ENCODE measurements at regions not wholly inside any gene's neighbourhood (a gene's known extent, or its start where the extent isn't known, plus 50 kb on each side); places are given as distances from the start of the nearest gene placed in this dataset.

DNA sequence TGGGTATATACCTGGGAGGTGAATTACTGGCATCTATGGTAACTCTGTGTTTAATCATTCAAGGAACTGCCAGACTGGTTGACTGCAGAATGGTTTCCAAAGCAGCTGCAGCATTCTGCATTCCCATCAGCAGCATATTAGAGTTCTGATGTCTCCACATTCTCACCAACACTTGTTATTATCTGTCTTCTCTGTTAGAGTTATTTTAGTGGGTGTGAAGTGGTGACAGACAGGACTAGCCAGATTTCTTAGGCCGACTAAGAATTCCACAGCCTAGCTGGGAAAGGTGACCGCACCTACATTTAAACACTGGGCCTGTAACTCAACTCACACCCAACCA lies 110.9 kb downstream of the TMEM170B start:
- ATAC-seq (no peak), DNase-seq (ENCODE audit: low read depth, low spot score) (no peak)
- ChIA-PET POLR2A (no interaction called here), CTCF (no interaction called here)
- H3K9me3 ChIP-seq (ENCODE audit: control insufficient read depth, insufficient read depth, low read depth, low read length) = no peaks in the 10 kb centered on the region
- in situ Hi-C loops (cut with HindIII; ENCODE audit: low pct_unique_long_range_greater_than_20kb, low sequenced_read_pairs) = no loop called here
- BruUV-seq (replicated peaks) = no TSS peak
- no peaks in the 10 kb centered on the region for H3K36me3 ChIP-seq (ENCODE audit: control insufficient read depth, insufficient read depth, low read length)
- intact Hi-C loops (cut with micrococcal nuclease; ENCODE audit: unreplicated experiment) = no loop called here
- TF ChIP-seq TCF7L2 (IDR thresholded peaks at IDR 0.05; ENCODE audit: low read depth, low read length) (no peak), POLR2AphosphoS5 (IDR thresholded peaks at IDR 0.05; ENCODE audit: low read depth, low read length) (no peak), SIN3A (IDR thresholded peaks at IDR 0.05; ENCODE audit: borderline replicate concordance, insufficient read depth, low read depth, low read length) (no peak), REST (IDR thresholded peaks at IDR 0.05; ENCODE audit: insufficient read depth in 1 of 2, low read depth in 2 of 2, low read length in 1 of 2) (no peak), CTCF (IDR thresholded peaks at IDR 0.05) (no peak)
- H3K27ac ChIP-seq (ENCODE audit: low read length) = no peak overlapping the region
- H3K4me1 ChIP-seq (ENCODE audit: control insufficient read depth, insufficient read depth, low read length) = no peaks in the 10 kb centered on the region
- no peak overlapping the region for H3K4me3 ChIP-seq (ENCODE audit: low read depth in 2 of 2, low read length in 2 of 2)
- H3K27me3 ChIP-seq (ENCODE audit: control insufficient read depth, insufficient read depth, low read length) = no peaks in the 10 kb centered on the region

GRCh38 chr6:11648889-11649288 lies 111.3 kb downstream of the TMEM170B start:
- CTCF ChIA-PET = no interaction called here
- POLR2A ChIA-PET = no interaction called here
- no peak for DNase-seq (ENCODE audit: low read depth, low spot score)
- TF ChIP-seq REST (IDR thresholded peaks at IDR 0.05; ENCODE audit: insufficient read depth in 1 of 2, low read depth in 2 of 2, low read length in 1 of 2) (no peak), TCF7L2 (IDR thresholded peaks at IDR 0.05; ENCODE audit: low read depth, low read length) (no peak), POLR2AphosphoS5 (IDR thresholded peaks at IDR 0.05; ENCODE audit: low read depth, low read length) (no peak), CTCF (IDR thresholded peaks at IDR 0.05) (no peak), SIN3A (IDR thresholded peaks at IDR 0.05; ENCODE audit: borderline replicate concordance, insufficient read depth, low read depth, low read length) (no peak)
- no peaks in the 10 kb centered on the region for H3K27me3 ChIP-seq (ENCODE audit: control insufficient read depth, insufficient read depth, low read length)
- intact Hi-C loops (cut with micrococcal nuclease; ENCODE audit: unreplicated experiment) (no loop called here), in situ Hi-C loops (cut with HindIII; ENCODE audit: low pct_unique_long_range_greater_than_20kb, low sequenced_read_pairs) (no loop called here)
- no peak overlapping the region for H3K27ac ChIP-seq (ENCODE audit: low read length)
- no peaks in the 10 kb centered on the region for H3K4me1 ChIP-seq (ENCODE audit: control insufficient read depth, insufficient read depth, low read length)
- no peaks in the 10 kb centered on the region for H3K36me3 ChIP-seq (ENCODE audit: control insufficient read depth, insufficient read depth, low read length)
- no peaks in the 10 kb centered on the region for H3K9me3 ChIP-seq (ENCODE audit: control insufficient read depth, insufficient read depth, low read depth, low read length)
- BruUV-seq (replicated peaks) = no TSS peak
- ATAC-seq = no peak
- no peak overlapping the region for H3K4me3 ChIP-seq (ENCODE audit: low read depth in 2 of 2, low read length in 2 of 2)
